Activated naive CD4-positive, alpha-beta T cell treated with anti-CD3 and anti-CD28 coated beads, Interleukin-2, amount 50 U/mL, for 24 hours (primary cell): ENCODE measurements at regions not wholly inside any gene's neighbourhood (a gene's known extent, or its start where the extent isn't known, plus 50 kb on each side); places are given as distances from the start of the nearest gene placed in this dataset.

Experiments used
- H3K27ac Mint-ChIP-seq: one replicate; pipeline ENCODE4 v1.8.0; 2021; ENCODE audit warnings: mild to moderate bottlenecking, mixed read lengths
- H3K27me3 Mint-ChIP-seq: one replicate; pipeline ENCODE4 v1.8.0; 2021; ENCODE audit warnings: mixed read lengths
- H3K36me3 Mint-ChIP-seq: one replicate; pipeline ENCODE4 v1.8.0; 2021; ENCODE audit warnings: mixed read lengths
- H3K4me1 Mint-ChIP-seq: one replicate; pipeline ENCODE4 v1.8.0; 2021; ENCODE audit warnings: mixed read lengths
- H3K4me3 Mint-ChIP-seq: one replicate; pipeline ENCODE4 v1.8.0; 2021; ENCODE audit warnings: mild to moderate bottlenecking, mixed read lengths
- H3K9me3 Mint-ChIP-seq: one replicate; pipeline ENCODE4 v1.8.0; 2021; ENCODE audit warnings: mixed read lengths

GRCh38 chr3:110788794-110789193 lies 282.8 kb upstream of the NECTIN3 start:
- Mint-ChIP-seq H3K9me3 (peaks cover 7% of the 10 kb centered on the region), H3K36me3 (no peaks in the 10 kb centered on the region), H3K27me3 (peaks cover 3% of the 10 kb centered on the region)

DNA sequence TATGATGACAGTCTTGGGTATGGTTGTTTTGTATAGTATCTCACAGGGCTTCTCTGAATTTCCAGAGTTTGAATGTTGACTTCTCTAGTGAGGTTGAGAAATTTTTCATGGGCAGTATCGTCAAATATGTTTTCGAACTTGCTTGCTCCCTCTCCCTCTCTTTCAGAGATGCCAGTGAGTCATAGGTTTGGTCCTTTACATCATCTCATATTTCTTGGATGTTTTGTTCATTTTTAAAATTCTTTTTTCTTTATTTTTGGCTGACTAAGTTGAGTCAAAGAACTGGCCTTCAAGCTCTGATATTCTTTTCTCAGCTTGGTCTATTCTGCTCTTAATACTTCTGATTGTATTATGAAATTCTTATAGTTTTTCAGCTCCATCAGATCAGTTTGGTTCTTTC lies 282.3 kb upstream of the NECTIN3 start:
- peaks cover 7% of the 10 kb centered on the region for H3K9me3 Mint-ChIP-seq
- H3K4me3 Mint-ChIP-seq, result no peak overlapping the region
- no peaks in the 10 kb centered on the region for H3K36me3 Mint-ChIP-seq
- H3K27ac Mint-ChIP-seq, result no peak overlapping the region
- H3K27me3 Mint-ChIP-seq, result peaks cover 5% of the 10 kb centered on the region
- no peaks in the 10 kb centered on the region for H3K4me1 Mint-ChIP-seq

More at GRCh38 chr3:110788794-110789193, 282.8 kb upstream of the NECTIN3 start:
- Mint-ChIP-seq H3K4me1 (no peaks in the 10 kb centered on the region), H3K27ac (no peak overlapping the region), H3K4me3 (no peak overlapping the region)

DNA sequence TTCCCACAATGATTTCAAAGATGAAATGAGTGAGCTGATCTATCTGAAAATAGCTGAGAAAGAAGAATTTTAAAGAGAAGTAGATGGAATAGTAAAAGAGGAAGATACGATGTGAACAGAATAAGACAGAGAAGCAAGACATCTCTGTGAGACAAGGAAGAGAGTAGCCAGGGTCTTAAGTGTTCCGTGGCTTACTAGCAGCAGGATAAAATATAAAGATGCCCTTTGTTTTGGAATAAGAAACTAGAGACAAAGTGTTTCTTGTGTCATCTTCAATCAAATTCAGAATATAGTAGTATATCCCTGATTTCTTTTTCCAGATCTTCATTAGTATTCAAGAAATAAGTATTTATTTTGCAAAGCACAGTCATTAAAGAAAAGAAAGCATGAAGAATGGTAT lies 281.0 kb upstream of the NECTIN3 start:
- no peaks in the 10 kb centered on the region for H3K4me1 Mint-ChIP-seq
- no peak overlapping the region for H3K4me3 Mint-ChIP-seq
- H3K27me3 Mint-ChIP-seq, result peaks cover 5% of the 10 kb centered on the region
- H3K36me3 Mint-ChIP-seq, result no peaks in the 10 kb centered on the region
- H3K9me3 Mint-ChIP-seq, result peaks cover 7% of the 10 kb centered on the region
- H3K27ac Mint-ChIP-seq, result no peak overlapping the region

DNA sequence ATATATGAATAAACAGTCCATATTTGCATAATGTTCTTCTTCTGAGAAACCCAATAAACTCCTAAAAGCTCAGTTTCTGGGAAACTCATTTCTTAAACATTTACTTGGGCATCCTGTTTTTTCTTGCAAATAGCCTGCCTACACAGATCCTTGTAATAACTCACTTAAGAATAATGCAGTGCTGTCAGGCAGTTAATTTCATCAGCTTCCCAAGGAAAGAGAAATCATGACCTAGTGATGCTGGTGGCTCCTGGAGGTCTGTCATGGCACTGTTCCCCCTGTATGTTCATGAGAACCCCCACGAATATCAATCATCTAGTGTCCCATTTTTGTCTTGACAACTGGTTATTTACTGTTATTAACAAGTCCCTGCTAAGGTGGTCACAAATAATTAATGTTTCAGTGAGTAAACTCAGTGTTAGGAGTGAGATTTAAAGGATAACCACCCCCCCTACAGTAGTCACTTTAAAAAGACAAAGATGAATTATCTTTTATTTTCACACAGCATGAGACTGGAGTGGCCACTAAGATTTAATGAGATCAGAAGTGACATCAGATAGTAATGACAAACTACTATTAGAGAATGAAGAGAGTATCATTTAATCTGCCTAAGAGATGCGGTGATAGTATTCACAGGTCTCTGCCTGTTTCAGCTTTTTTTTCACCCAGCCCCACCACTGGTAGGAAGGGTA lies 279.5 kb upstream of the NECTIN3 start:
- Mint-ChIP-seq H3K27me3 (peaks cover 5% of the 10 kb centered on the region), H3K4me3 (no peak overlapping the region), H3K4me1 (no peaks in the 10 kb centered on the region), H3K9me3 (no peaks in the 10 kb centered on the region), H3K27ac (no peak overlapping the region), H3K36me3 (no peaks in the 10 kb centered on the region)

GRCh38 chr3:110793611-110794010 lies 278.0 kb upstream of the NECTIN3 start:
- Mint-ChIP-seq H3K4me1 (no peaks in the 10 kb centered on the region), H3K27ac (no peak overlapping the region), H3K4me3 (no peak overlapping the region), H3K9me3 (no peaks in the 10 kb centered on the region), H3K27me3 (peaks cover 5% of the 10 kb centered on the region), H3K36me3 (no peaks in the 10 kb centered on the region)

GRCh38 chr3:110795163-110795562 lies 276.5 kb upstream of the NECTIN3 start:
- H3K27me3 Mint-ChIP-seq, result peaks cover 5% of the 10 kb centered on the region
- no peaks in the 10 kb centered on the region for H3K36me3 Mint-ChIP-seq
- H3K9me3 Mint-ChIP-seq, result no peaks in the 10 kb centered on the region
- no peaks in the 10 kb centered on the region for H3K4me1 Mint-ChIP-seq
- no peak overlapping the region for H3K27ac Mint-ChIP-seq
- no peak overlapping the region for H3K4me3 Mint-ChIP-seq

- no peak overlapping the region for H3K4me3 Mint-ChIP-seq
- no peaks in the 10 kb centered on the region for H3K4me1 Mint-ChIP-seq
- no peak overlapping the region for H3K27ac Mint-ChIP-seq
- H3K36me3 Mint-ChIP-seq, result no peaks in the 10 kb centered on the region
- no peaks in the 10 kb centered on the region for H3K9me3 Mint-ChIP-seq
- H3K27me3 Mint-ChIP-seq, result no peaks in the 10 kb centered on the region
Observed at GRCh38 chr3:110799271-110799670, 272.3 kb upstream of the NECTIN3 start.

DNA sequence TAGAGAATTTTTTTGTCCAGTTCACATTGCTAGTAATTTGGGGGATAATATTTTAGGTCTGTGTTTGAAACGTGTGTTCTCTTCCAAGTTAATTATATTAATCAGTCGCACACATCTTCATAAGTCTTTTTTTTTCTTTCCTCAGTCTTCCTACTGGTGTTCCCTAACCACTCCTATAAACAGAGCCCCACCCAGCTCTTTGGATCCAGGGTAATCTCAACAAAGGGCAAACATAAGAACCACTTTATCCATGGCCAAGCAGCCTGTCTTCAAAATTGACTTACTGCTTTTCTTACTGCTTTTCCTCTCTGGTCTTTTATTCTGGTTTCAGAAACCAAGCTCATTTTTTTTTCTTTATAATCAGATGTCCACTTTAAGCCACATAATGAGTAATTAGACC lies 266.8 kb upstream of the NECTIN3 start:
- Mint-ChIP-seq H3K9me3 (no peaks in the 10 kb centered on the region), H3K27ac (no peak overlapping the region), H3K4me1 (no peaks in the 10 kb centered on the region), H3K4me3 (no peak overlapping the region), H3K27me3 (peaks cover 5% of the 10 kb centered on the region), H3K36me3 (no peaks in the 10 kb centered on the region)

DNA sequence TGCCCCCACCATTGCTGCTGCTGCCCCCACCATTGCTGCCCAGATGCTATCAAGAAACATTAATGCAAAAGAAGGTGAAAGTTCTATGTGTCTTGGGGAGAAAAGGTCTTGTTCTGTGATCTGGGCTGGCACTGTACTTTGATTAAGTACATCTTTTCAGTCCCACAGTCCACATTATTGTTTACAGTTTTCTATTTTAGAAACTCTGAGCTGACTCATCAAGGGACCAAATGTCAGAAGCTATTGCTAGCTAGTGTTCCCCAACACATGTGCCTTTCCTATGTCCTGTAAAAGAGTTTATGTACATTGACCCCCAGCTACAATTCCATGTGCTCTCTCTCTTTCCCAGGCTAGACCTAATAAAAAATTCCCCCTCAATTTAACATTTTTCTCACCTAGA lies 264.7 kb upstream of the NECTIN3 start:
- H3K4me3 Mint-ChIP-seq, result no peak overlapping the region
- H3K27me3 Mint-ChIP-seq, result peaks cover 11% of the 10 kb centered on the region
- H3K4me1 Mint-ChIP-seq, result no peaks in the 10 kb centered on the region
- H3K36me3 Mint-ChIP-seq, result no peaks in the 10 kb centered on the region
- no peak overlapping the region for H3K27ac Mint-ChIP-seq
- H3K9me3 Mint-ChIP-seq, result no peaks in the 10 kb centered on the region

DNA sequence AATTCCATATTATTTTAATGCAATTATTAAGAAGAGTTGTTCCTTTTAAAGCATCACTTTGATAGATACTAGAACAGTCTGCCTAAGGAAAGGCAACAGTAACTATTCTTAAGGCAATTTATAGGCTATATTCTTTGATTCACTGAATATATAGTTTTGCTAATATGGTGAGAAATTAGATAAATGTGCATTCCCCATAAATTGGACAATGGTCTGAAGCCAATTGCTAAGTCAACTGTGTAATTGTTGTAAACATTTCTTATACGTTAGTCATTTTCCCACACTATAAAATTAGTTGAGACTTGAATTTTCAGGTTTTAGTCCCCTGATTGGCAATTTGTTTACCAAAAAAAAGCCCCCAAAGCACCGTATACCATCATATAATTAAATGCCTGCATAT lies 263.0 kb upstream of the NECTIN3 start:
- H3K27me3 Mint-ChIP-seq, result peaks cover 16% of the 10 kb centered on the region
- no peaks in the 10 kb centered on the region for H3K4me1 Mint-ChIP-seq
- H3K36me3 Mint-ChIP-seq, result no peaks in the 10 kb centered on the region
- H3K9me3 Mint-ChIP-seq, result no peaks in the 10 kb centered on the region
- H3K27ac Mint-ChIP-seq, result no peak overlapping the region
- no peak overlapping the region for H3K4me3 Mint-ChIP-seq

DNA sequence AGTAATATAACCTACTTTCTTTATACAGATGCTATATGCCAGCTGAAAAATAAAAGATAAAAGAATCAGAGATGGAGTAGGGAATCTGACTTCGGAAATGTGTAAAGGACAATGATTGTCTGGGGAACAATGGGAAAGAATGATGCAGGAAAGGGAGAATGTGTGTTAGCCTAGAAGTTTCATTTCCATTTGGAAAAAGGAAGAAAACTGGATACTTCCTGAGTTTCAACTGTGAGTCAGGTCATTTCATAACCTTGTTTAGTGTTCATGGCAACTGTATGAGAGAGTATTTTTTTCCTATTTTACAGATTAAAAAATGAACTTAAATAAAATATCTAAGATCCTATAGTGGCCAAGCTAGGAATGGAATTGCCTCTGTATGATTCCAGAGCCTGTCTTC lies 261.3 kb upstream of the NECTIN3 start:
- Mint-ChIP-seq H3K27ac (no peak overlapping the region), H3K4me1 (no peaks in the 10 kb centered on the region), H3K4me3 (no peak overlapping the region), H3K27me3 (peaks cover 20% of the 10 kb centered on the region), H3K36me3 (no peaks in the 10 kb centered on the region), H3K9me3 (no peaks in the 10 kb centered on the region)

DNA sequence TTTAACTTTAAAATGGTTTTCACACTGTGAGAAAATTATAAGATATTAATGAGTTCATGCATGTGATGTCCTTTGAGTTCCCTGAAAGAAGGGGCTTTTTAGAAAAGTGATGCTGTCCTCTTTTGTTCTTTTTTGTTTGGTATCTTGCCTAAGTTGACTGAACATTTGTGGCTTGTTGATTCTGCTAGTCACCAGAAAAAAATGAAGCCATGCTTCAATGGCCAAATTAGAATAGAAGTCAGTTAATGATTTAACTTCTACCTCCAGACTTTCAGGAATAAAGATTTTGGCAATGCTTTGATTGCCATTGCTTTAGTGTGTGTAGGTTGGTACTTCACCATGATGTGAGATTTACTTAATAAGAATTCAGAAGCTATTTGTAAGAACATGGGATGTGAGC lies 260.6 kb upstream of the NECTIN3 start:
- no peaks in the 10 kb centered on the region for H3K9me3 Mint-ChIP-seq
- H3K27me3 Mint-ChIP-seq, result peaks cover 21% of the 10 kb centered on the region
- H3K4me1 Mint-ChIP-seq, result no peaks in the 10 kb centered on the region
- H3K4me3 Mint-ChIP-seq, result no peak overlapping the region
- no peak overlapping the region for H3K27ac Mint-ChIP-seq
- H3K36me3 Mint-ChIP-seq, result no peaks in the 10 kb centered on the region

DNA sequence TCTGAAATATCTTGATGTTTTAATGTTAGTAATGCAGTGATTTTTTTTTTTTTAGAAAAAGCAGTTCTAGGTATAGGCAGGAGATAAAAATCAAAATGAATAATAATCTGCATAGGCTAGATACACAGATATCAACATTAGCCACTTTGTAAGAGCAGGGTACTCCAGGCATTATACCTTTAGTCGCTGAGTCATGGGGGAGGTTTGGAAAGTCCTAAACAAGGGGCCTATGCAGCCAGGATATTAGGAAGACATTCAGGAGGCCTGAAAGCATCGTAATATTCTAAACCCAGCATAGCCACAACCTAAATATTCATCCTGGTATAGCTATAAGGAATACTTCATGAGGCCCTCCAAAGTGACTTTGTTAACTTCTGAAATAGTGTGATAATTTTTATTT lies 258.1 kb upstream of the NECTIN3 start:
- Mint-ChIP-seq H3K36me3 (no peaks in the 10 kb centered on the region), H3K4me1 (no peaks in the 10 kb centered on the region), H3K9me3 (no peaks in the 10 kb centered on the region), H3K4me3 (no peak overlapping the region), H3K27ac (no peak overlapping the region), H3K27me3 (peaks cover 25% of the 10 kb centered on the region)

DNA sequence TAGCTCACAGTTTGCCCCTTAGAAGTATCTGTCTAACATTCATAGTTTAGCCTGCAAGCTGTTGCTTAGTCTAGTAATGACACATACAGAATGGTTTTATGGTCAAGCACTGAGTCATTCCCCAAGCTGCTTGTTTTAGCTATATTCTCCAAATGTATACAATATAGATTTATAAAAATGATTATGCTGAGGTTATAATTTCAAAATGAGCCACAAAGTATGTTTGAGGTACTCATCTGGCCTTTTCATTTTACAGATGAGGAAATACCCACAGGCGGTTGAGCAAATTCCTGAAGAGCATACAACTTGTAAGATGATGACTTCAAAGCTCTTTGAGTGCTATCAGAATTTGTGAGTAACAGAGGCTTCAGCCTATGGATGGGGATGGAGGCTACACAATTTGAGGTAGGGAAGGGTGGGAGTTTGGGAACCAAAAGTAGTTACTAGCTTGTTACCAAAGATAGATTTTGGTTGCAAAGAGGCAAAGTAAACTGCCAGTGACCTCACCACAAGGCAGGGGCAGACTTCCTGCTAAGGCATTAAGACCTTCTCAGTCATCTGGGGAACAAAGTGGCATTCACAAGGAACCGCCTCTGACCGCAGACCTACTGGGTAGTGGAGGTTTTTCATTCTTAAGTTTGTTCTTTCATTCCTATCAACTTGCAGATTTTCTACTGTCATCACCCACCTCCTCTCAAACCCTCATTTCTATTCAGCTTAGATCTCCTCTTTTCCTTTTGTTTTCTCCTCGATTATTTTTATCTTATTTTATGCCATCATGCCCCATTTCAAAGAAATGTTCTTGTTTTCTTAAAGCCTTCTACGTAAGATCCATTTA lies 257.2 kb upstream of the NECTIN3 start:
- Mint-ChIP-seq H3K4me1 (no peaks in the 10 kb centered on the region), H3K27me3 (peaks cover 23% of the 10 kb centered on the region), H3K27ac (no peak overlapping the region), H3K4me3 (no peak overlapping the region), H3K36me3 (no peaks in the 10 kb centered on the region), H3K9me3 (no peaks in the 10 kb centered on the region)

GRCh38 chr3:110815008-110815583 lies 256.5 kb upstream of the NECTIN3 start:
- Mint-ChIP-seq H3K4me1 (no peaks in the 10 kb centered on the region), H3K9me3 (no peaks in the 10 kb centered on the region), H3K27ac (no peak overlapping the region), H3K36me3 (no peaks in the 10 kb centered on the region), H3K27me3 (peaks cover 22% of the 10 kb centered on the region), H3K4me3 (no peak overlapping the region)

- Mint-ChIP-seq H3K4me1 (no peaks in the 10 kb centered on the region), H3K4me3 (no peak overlapping the region), H3K36me3 (no peaks in the 10 kb centered on the region)
Observed at GRCh38 chr3:110816008-110816407, 255.6 kb upstream of the NECTIN3 start.

More at GRCh38 chr3:110816008-110816407, 255.6 kb upstream of the NECTIN3 start:
- Mint-ChIP-seq H3K27ac (no peak overlapping the region), H3K9me3 (no peaks in the 10 kb centered on the region), H3K27me3 (peaks cover 19% of the 10 kb centered on the region)
